HG02981 (cell line): ENCODE measurements at regions not wholly inside any gene's neighbourhood (a gene's known extent, or its start where the extent isn't known, plus 50 kb on each side); places are given as distances from the start of the nearest gene placed in this dataset.
"Not testable (repeated sequence)": the region's sequence is repeated elsewhere in the genome, so short reads cannot be mapped to it uniquely, and the experiment has no call there.

ENCODE experiments used
- ATAC-seq: cut with Tn5 transposase; IDR thresholded peaks from one replicate; pipeline ENCODE4 v1.9.1; 2021; ENCODE audit warnings: mild to moderate bottlenecking, moderate library complexity; ENCODE audit not compliant: unreplicated experiment

- peak; percentile 78 for ATAC-seq
Measured at GRCh38 chr15:32536507-32537172, 56.6 kb upstream of the GOLGA8N start.

DNA sequence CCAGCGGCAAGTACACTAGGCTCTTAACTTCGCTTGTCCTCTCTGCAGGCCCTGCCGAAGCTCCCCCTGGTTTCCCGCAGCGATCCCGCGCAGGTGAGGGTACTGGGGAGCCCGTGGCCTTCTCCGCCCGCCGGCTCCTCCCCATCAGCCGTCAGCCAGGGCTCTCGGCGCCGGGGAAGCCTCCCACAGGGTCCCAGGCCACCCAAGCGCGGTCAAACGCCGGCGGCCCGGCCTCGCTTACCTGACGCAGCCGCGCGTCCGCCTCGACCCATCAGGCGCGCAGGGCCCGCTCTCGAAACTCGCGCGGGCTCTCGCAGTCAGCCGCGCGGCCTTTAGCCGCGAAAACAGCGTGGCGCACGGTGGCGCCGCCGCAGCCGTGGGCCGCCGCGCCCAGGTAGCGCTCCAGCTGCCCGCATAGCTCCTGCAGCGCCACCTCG is 57.2 kb upstream of the GOLGA8N start:
- peak; percentile 38 for ATAC-seq

GRCh38 chr15:32535150-32535898 is 57.9 kb upstream of the GOLGA8N start:
- not testable (repeated sequence) for ATAC-seq

GRCh38 chr15:32522900-32523299 is 67.5 kb upstream of the GOLGA8O start:
- ATAC-seq = not testable (repeated sequence)

DNA sequence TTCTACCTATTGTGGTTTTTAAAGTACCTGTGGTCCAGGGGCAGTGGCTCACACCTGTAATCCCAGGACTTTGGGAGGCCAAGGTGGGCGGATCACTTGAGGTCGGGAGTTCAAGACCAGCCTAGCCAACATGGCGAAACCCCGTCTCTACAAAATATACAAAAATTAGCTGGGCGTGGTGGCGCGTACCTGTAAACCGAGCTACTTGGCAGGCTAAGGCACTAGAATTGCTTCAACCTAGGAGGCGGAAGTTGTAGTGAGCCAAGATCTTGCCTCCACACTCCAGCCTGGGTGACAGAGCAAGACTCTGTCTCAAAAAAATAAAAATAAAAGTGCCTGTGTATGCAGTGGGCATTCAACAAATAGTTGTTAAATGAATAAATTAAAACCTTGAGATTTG is 67.0 kb upstream of the GOLGA8O start:
- ATAC-seq = not testable (repeated sequence)

DNA sequence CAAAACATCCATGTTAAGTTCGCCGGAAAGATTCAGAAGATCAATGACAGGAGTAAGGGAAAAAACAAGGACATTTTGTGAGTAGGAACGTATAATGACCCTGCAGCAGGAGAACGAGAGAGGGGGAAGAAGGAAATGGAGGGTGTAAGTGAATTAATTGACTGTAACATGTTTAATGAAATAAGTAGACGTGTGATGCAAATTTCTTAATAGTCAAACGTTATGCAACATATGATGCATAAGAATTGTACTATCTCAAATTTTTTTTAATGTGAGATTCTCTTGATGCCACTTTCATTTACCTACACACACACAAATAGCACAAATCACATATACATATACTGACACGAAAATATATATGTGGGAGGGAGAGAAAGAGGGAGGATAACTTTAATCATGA is 63.5 kb upstream of the GOLGA8O start:
- not testable (repeated sequence) for ATAC-seq

DNA sequence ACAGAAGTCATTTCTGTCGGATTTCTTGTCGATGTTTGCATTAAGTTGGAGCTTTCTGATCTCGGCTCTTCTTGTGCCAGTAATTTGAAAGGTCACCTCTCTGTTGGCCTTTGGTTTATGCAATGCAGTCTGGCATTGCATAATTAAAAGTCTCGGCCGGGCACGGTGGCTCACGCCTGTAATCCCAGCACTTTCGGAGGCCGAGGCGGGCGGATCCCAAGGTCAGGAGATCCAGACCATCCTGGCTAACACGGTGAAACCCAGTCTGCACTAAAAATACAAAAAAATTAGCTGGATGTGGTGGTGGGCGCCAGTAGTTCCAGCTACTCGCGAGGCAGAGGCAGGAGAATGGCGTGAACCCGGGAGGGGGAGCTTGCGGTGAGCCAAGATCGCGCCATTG is 62.6 kb upstream of the GOLGA8O start:
- not testable (repeated sequence) for ATAC-seq

GRCh38 chr15:32516954-32517353 is 61.5 kb upstream of the GOLGA8O start:
- not testable (repeated sequence) for ATAC-seq

- not testable (repeated sequence) for ATAC-seq
Measured at GRCh38 chr15:32513378-32513777, 57.9 kb upstream of the GOLGA8O start.

GRCh38 chr15:32510027-32510426 is 54.6 kb upstream of the GOLGA8O start:
- not testable (repeated sequence) for ATAC-seq

DNA sequence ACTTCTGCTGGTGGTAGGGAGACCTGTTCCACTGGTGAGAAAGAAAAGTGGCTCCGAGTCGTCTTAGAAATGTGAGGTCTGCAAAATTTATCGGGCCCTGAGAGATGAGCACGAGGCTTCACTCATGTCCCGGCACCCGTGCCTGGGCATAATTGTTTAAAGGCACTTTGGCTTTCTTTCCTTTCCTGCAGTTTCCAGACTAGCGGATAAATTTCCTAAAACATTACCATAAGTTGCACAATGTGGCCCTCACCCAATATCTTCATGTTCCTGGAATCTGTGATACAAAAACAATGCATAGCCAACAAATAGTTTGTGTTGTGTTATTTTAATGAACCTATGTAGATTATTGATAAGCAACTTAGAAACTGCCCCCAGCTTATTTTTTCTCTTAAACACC is 52.6 kb upstream of the GOLGA8O start:
- not testable (repeated sequence) for ATAC-seq

DNA sequence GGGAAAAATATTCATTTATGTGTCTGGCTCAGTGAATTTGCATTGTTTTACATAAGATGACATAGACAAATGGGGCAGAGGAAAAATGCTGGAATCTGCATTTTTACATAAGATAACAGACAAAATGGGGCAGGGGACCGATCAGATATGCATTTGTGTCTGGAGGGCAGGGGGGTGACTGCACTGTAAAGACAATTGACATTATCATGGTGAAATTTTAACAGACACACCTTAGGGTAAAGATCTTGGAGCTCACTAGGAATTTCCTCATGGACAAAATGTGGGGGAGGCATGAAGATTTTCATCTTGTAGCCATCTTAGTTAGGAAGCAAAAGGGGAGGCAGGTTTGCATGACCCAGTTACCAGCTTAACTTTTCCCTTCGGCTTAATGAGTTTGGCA is 51.4 kb upstream of the GOLGA8O start:
- ATAC-seq = not testable (repeated sequence)

DNA sequence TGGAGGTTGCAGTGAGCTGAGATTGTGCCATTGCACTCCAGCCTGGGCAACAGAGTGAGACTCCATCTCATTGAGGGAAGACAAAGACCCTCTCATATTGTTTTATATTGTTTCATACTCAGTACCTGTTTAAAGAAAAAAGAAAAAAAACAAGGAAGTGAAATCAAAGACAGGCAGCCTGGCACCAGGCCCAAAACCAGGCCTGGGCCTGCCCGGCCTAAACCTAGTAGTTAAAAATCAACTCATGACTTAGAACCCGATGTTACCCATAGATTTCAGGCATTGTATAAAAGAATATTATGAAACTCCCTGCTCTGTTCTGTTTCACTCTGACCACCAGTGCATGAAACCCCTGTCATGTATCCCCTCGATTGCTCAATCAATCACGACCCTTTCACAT is 50.2 kb upstream of the GOLGA8O start:
- not testable (repeated sequence) for ATAC-seq
